Thyroid gland (tissue), 4 donors: ENCODE measurements at regions not wholly inside any gene's neighbourhood (a gene's known extent, or its start where the extent isn't known, plus 50 kb on each side); places are given as distances from the start of the nearest gene placed in this dataset.

Experiments used
- DNase-seq, 2 donors: peaks; one replicate each; pipeline ENCODE4 v3.0.0-alpha.2; 2019
- H3K27ac ChIP-seq, 3 donors: fragments of 200-600 bp; sonication (generic); 1 replicate in 2 of 3; 2 replicates in 1 of 3; pipeline ENCODE4 v1.5.1; 2016 to 2019; ENCODE audit warnings: mild to moderate bottlenecking in 1 of 3, moderate library complexity in 1 of 3
- H3K27me3 ChIP-seq: fragments of 200-600 bp; sonication (generic); one replicate; pipeline ENCODE4 v1.5.1; 2019
- H3K36me3 ChIP-seq, 2 donors: fragments of 200-600 bp; sonication (generic); one replicate each; pipeline ENCODE4 v1.5.1; 2016 to 2019
- H3K4me1 ChIP-seq, 2 donors: fragments of 200-600 bp; sonication (generic); one replicate each; pipeline ENCODE4 v1.5.1; 2017 to 2019
- H3K4me3 ChIP-seq, 3 donors: fragments of 200-600 bp; sonication (generic); replicated peaks in 1 of 3; 1 replicate in 2 of 3; 2 replicates in 1 of 3; pipeline ENCODE4 v1.5.1; 2016; ENCODE audit warnings: mild to moderate bottlenecking in 1 of 3
- H3K9me3 ChIP-seq: fragments of 200-600 bp; sonication (generic); one replicate; pipeline ENCODE4 v1.5.1; 2017
- CTCF ChIP-seq, 6 experiments: fragments of 200-600 bp in 3 of 6; fragments of 450-650 bp in 3 of 6; sonication (generic) in 3 of 6; IDR thresholded peaks; one replicate each; pipeline ENCODE4 v1.5.1; 2016 to 2019; ENCODE audit warnings: antibody characterized with exemption in 6 of 6, mild to moderate bottlenecking in 2 of 6, inconsistent platforms in 1 of 6, moderate library complexity in 1 of 6
- POLR2A ChIP-seq, 2 donors: fragments of 450-650 bp; IDR thresholded peaks; one replicate each; pipeline ENCODE4 v1.6.1; 2017; ENCODE audit warnings: antibody characterized with exemption in 2 of 2, mild to moderate bottlenecking in 2 of 2, moderate library complexity in 1 of 2
- WGBS, 2 donors: methylation state at CpG; one replicate each; pipeline ENCODE4 v1.1.5; 2017; 5-methylcytosine and 5-hydroxymethylcytosine counted together
- intact Hi-C: fragments of 100-400 bp; cut with DNase I; formaldehyde crosslinking; loops from one replicate; pipeline ENCODE4 v1.15.1; 2023

GRCh38 chrX:9337046-9337445 is 127.8 kb upstream of the TBL1X start:
- 75 to 85% methylated on average over 5 of the region's 5 CpGs for WGBS, 2 donors
- peaks cover 5 to 14% of the 10 kb centered on the region in 2 donors for H3K4me1 ChIP-seq
- intact Hi-C loops: no loop called here
- no peak for DNase-seq
- no peaks in the 10 kb centered on the region for H3K36me3 ChIP-seq
- no peak overlapping the region for H3K27ac ChIP-seq
- no peak overlapping the region for H3K4me3 ChIP-seq
- H3K27me3 ChIP-seq: no peaks in the 10 kb centered on the region
- H3K9me3 ChIP-seq: no peaks in the 10 kb centered on the region
- TF ChIP-seq CTCF (IDR thresholded peaks at IDR 0.05): no peak
- TF ChIP-seq POLR2A (IDR thresholded peaks at IDR 0.05): no peak

- Histone ChIP-seq H3K4me3 (no peak overlapping the region), H3K36me3 (no peaks in the 10 kb centered on the region), H3K27ac (no peak overlapping the region), H3K9me3 (no peaks in the 10 kb centered on the region), H3K27me3 (no peaks in the 10 kb centered on the region), H3K4me1 (peaks cover 5 to 14% of the 10 kb centered on the region in 2 donors)
- no peak for TF ChIP-seq POLR2A (IDR thresholded peaks at IDR 0.05)
- TF ChIP-seq CTCF (IDR thresholded peaks at IDR 0.05): no peak
- DNase-seq: no peak
- intact Hi-C loops: no loop called here
- 90 to 93% methylated on average over 5 to 10 of the region's 10 CpGs for WGBS, 2 donors
Observed at GRCh38 chrX:9338986-9339385, 125.9 kb upstream of the TBL1X start.

GRCh38 chrX:9339603-9340491 is 125.0 kb upstream of the TBL1X start:
- no peak overlapping the region for H3K27ac ChIP-seq
- WGBS, 2 donors: 76 to 78% methylated on average over 7 to 8 of the region's 13 CpGs
- no peak overlapping the region for H3K4me3 ChIP-seq
- no peak for TF ChIP-seq CTCF (IDR thresholded peaks at IDR 0.05)
- no peak for TF ChIP-seq POLR2A (IDR thresholded peaks at IDR 0.05)
- peaks cover 5 to 14% of the 10 kb centered on the region in 2 donors for H3K4me1 ChIP-seq
- intact Hi-C loops: loop anchor here (5.0 kb wide), 1 partner anchor 122 kb away; no protein-coding TSS in a partner anchor
- H3K9me3 ChIP-seq: no peaks in the 10 kb centered on the region
- DNase-seq: no peak
- no peaks in the 10 kb centered on the region for H3K36me3 ChIP-seq
- H3K27me3 ChIP-seq: no peaks in the 10 kb centered on the region

GRCh38 chrX:9340598-9341290 is 124.1 kb upstream of the TBL1X start:
- H3K36me3 ChIP-seq: no peaks in the 10 kb centered on the region
- H3K27me3 ChIP-seq: no peaks in the 10 kb centered on the region
- H3K9me3 ChIP-seq: no peaks in the 10 kb centered on the region
- intact Hi-C loops: loop anchor here (5.0 kb wide), 1 partner anchor 122 kb away; no protein-coding TSS in a partner anchor
- peaks cover 5 to 14% of the 10 kb centered on the region in 2 donors for H3K4me1 ChIP-seq
- H3K4me3 ChIP-seq: no peak overlapping the region
- WGBS, 2 donors: 29 to 38% methylated on average over 8 to 11 of the region's 16 CpGs
- peak overlapping the region; percentile 56 to 74 (median 65) for H3K27ac ChIP-seq
- no peak for TF ChIP-seq POLR2A (IDR thresholded peaks at IDR 0.05)
- TF ChIP-seq CTCF (IDR thresholded peaks at IDR 0.05): no peak
- peak; percentile 4 to 6 for DNase-seq
